GM23338 (cell line): ENCODE measurements at regions not wholly inside any gene's neighbourhood (a gene's known extent, or its start where the extent isn't known, plus 50 kb on each side); places are given as distances from the start of the nearest gene placed in this dataset.

Experiments
- ATAC-seq: fragments of 200-7000 bp; cut with Tn5 transposase; 3 replicates; pipeline ENCODE4 v1.9.1; 2020
- DNase-seq: peaks from one replicate; pipeline ENCODE4 v3.0.0-alpha.2; 2015; ENCODE audit warnings: low spot score
- H2AFZ ChIP-seq: fragments of 200-600 bp; sonication (generic); 2 replicates; pipeline ENCODE4 v1.8.0; 2016; ENCODE audit warnings: antibody characterized with exemption, mild to moderate bottlenecking, moderate library complexity
- H3F3A ChIP-seq: fragments of 200-600 bp; sonication (generic); replicated peaks from 2 replicates; pipeline ENCODE4 v1.8.0; 2017; ENCODE audit warnings: antibody characterized with exemption, mixed run types, low read depth
- H3K27ac ChIP-seq: fragments of 200-600 bp; sonication (generic); 2 replicates; pipeline ENCODE4 v1.6.1; 2016; ENCODE audit warnings: low read depth
- H3K27me3 ChIP-seq: fragments of 200-600 bp; sonication (generic); 2 replicates; pipeline ENCODE4 v1.8.0; 2016; ENCODE audit warnings: mild to moderate bottlenecking, mixed run types, moderate library complexity; ENCODE audit not compliant: insufficient read depth
- H3K36me3 ChIP-seq: fragments of 200-600 bp; sonication (generic); 2 replicates; pipeline ENCODE4 v1.8.0; 2016; ENCODE audit warnings: mild to moderate bottlenecking; ENCODE audit not compliant: insufficient read depth
- H3K4me1 ChIP-seq: fragments of 200-600 bp; sonication (generic); 2 replicates; pipeline ENCODE4 v1.8.0; 2016; ENCODE audit warnings: mild to moderate bottlenecking, moderate library complexity; ENCODE audit not compliant: insufficient read depth
- H3K4me2 ChIP-seq: fragments of 200-600 bp; sonication (generic); 2 replicates; pipeline ENCODE4 v1.7.1; 2017; ENCODE audit warnings: mixed run types
- H3K4me3 ChIP-seq: fragments of 200-600 bp; sonication (generic); 2 replicates; pipeline ENCODE4 v1.6.1; 2016; ENCODE audit warnings: mixed run types
- H3K79me2 ChIP-seq: fragments of 200-600 bp; sonication (generic); replicated peaks from 2 replicates; pipeline ENCODE4 v1.8.0; 2017; ENCODE audit warnings: mild to moderate bottlenecking; ENCODE audit not compliant: insufficient read depth
- H3K9me2 ChIP-seq: fragments of 200-600 bp; sonication (generic); 2 replicates; pipeline ENCODE4 v1.8.0; 2017; ENCODE audit not compliant: insufficient read depth
- H4K20me1 ChIP-seq: fragments of 200-600 bp; sonication (generic); replicated peaks from 2 replicates; pipeline ENCODE4 v1.8.0; 2017; ENCODE audit warnings: mild to moderate bottlenecking; ENCODE audit not compliant: insufficient read depth
- H3K27ac Mint-ChIP-seq: 2 replicates; pipeline ENCODE4 v1.8.0; 2020; ENCODE audit warnings: inconsistent platforms, mild to moderate bottlenecking, moderate library complexity, mixed read lengths
- H3K27me3 Mint-ChIP-seq: 3 replicates; pipeline ENCODE4 v1.8.0; 2022; ENCODE audit warnings: low read depth, mild to moderate bottlenecking, moderate library complexity, mixed read lengths, inconsistent platforms; ENCODE audit not compliant: insufficient read depth, poor library complexity
- H3K36me3 Mint-ChIP-seq: 3 replicates; pipeline ENCODE4 v1.8.0; 2021; ENCODE audit warnings: low read depth, mild to moderate bottlenecking, inconsistent platforms, moderate library complexity, mixed read lengths
- H3K4me1 Mint-ChIP-seq: 3 replicates; pipeline ENCODE4 v1.8.0; 2020; ENCODE audit warnings: mild to moderate bottlenecking, inconsistent platforms, mixed read lengths
- H3K4me3 Mint-ChIP-seq: 3 replicates; pipeline ENCODE4 v1.8.0; 2021; ENCODE audit warnings: moderate library complexity, mild to moderate bottlenecking, inconsistent platforms, mixed read lengths
- H3K9me3 Mint-ChIP-seq: 3 replicates; pipeline ENCODE4 v1.8.0; 2020; ENCODE audit warnings: moderate library complexity, mild to moderate bottlenecking, inconsistent platforms, mixed read lengths
- CREB1 ChIP-seq: fragments of 250-450 bp; sonication (Bioruptor Pico); IDR thresholded peaks from 2 replicates; pipeline ENCODE4 v1.5.0; 2020; ENCODE audit warnings: low read depth, mild to moderate bottlenecking, moderate library complexity
- CTCF ChIP-seq, 2 experiments: fragments of 200-600 bp in 1 of 2; sonication (generic) in 1 of 2; conservative IDR thresholded peaks; 2 replicates each; pipeline versions ENCODE4 v1.5.1 to v1.6.1; 2016 to 2017; ENCODE audit warnings: antibody characterized with exemption in 2 of 2, low read depth in 2 of 2, mild to moderate bottlenecking in 2 of 2, moderate library complexity in 1 of 2
- ETS1 ChIP-seq: IDR thresholded peaks from 2 replicates; pipeline ENCODE4 v1.6.1; 2016; ENCODE audit warnings: antibody characterized with exemption
- EZH2 ChIP-seq: fragments of 200-600 bp; sonication (generic); IDR thresholded peaks from one replicate; pipeline ENCODE4 v1.8.0; 2017; ENCODE audit warnings: antibody characterized with exemption, mild to moderate bottlenecking, low read depth; ENCODE audit not compliant: unreplicated experiment
- EZH2phosphoT487 ChIP-seq: fragments of 200-600 bp; sonication (generic); IDR thresholded peaks from one replicate; pipeline ENCODE4 v1.8.1; 2018; ENCODE audit warnings: antibody characterized with exemption; ENCODE audit not compliant: unreplicated experiment
- JUNB ChIP-seq: IDR thresholded peaks from one replicate; pipeline ENCODE4 v1.6.1; 2016; ENCODE audit warnings: antibody characterized with exemption; ENCODE audit not compliant: unreplicated experiment
- NANOG ChIP-seq: IDR thresholded peaks from 2 replicates; pipeline ENCODE4 v1.6.1; 2016; ENCODE audit warnings: antibody characterized with exemption, borderline replicate concordance
- POLR2AphosphoS5 ChIP-seq: IDR thresholded peaks from 2 replicates; pipeline ENCODE4 v1.6.1; 2016; ENCODE audit warnings: antibody characterized with exemption, low read depth
- REST ChIP-seq: IDR thresholded peaks from one replicate; pipeline ENCODE4 v1.6.1; 2018; ENCODE audit warnings: antibody characterized with exemption; ENCODE audit not compliant: unreplicated experiment
- STAT1 ChIP-seq: IDR thresholded peaks from one replicate; pipeline ENCODE4 v1.6.1; 2016; ENCODE audit warnings: antibody characterized with exemption; ENCODE audit not compliant: unreplicated experiment
- ZNF114 ChIP-seq: fragments of 250-450 bp; sonication (Bioruptor Pico); IDR thresholded peaks from 2 replicates; pipeline ENCODE4 v1.5.0; 2020; ENCODE audit warnings: mild to moderate bottlenecking, moderate library complexity
- ZNF331 ChIP-seq: fragments of 250-450 bp; sonication (Bioruptor Pico); IDR thresholded peaks from 2 replicates; pipeline ENCODE4 v1.5.0; 2020; ENCODE audit warnings: low read depth, mild to moderate bottlenecking, moderate library complexity
- TF ChIP-seq, protein P1 (sequence below): fragments of 250-450 bp; sonication (Bioruptor Pico); IDR thresholded peaks from 2 replicates; pipeline ENCODE4 v1.5.0; 2020; ENCODE audit warnings: mild to moderate bottlenecking, moderate library complexity

GRCh38 chr18:66724664-66725356, 120.9 kb upstream of the CDH19 start (continued):
- TF ChIP-seq NANOG, result no peak

DNA sequence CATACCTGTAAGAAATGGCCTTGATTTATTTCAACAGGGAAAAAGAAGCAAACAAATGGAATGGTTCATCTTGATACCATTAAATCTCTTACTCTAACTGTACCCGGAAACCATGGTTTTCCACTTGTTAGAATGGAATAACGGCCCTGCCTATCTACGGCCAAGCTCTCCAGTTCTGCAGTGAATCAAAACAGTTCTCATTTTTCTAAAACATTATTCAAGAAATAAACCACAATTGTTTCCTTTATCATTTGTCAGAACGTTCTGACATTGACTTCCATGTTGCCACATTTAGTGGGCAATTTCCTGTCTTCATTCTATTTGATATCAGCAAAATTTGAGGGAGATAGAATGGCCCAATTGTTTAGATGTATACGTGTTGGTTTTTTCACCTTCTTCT, 118.8 kb upstream of the CDH19 start:
- Histone ChIP-seq H3K36me3 (no peaks in the 10 kb centered on the region), H3F3A (no peaks in the 10 kb centered on the region), H3K9me2 (no peaks in the 10 kb centered on the region), H3K4me1 (no peaks in the 10 kb centered on the region), H3K27ac (no peak overlapping the region), H2AFZ (0 out of 2 replicates have a peak overlapping the region, but pooled peaks have one; percentile 2), H3K27me3 (no peaks in the 10 kb centered on the region), H3K79me2 (no peaks in the 10 kb centered on the region), H4K20me1 (no peaks in the 10 kb centered on the region), H3K4me2 (no peak overlapping the region), H3K4me3 (no peak overlapping the region)
- Mint-ChIP-seq H3K4me1 (no peaks in the 10 kb centered on the region), H3K4me3 (no peak overlapping the region), H3K27ac (no peak overlapping the region), H3K9me3 (peaks cover 3% of the 10 kb centered on the region; the same call in 1 of the 3 replicates), H3K36me3 (no peaks in the 10 kb centered on the region; the same call in 2 of the 3 replicates), H3K27me3 (no peaks in the 10 kb centered on the region)
- TF ChIP-seq, protein P1, sequence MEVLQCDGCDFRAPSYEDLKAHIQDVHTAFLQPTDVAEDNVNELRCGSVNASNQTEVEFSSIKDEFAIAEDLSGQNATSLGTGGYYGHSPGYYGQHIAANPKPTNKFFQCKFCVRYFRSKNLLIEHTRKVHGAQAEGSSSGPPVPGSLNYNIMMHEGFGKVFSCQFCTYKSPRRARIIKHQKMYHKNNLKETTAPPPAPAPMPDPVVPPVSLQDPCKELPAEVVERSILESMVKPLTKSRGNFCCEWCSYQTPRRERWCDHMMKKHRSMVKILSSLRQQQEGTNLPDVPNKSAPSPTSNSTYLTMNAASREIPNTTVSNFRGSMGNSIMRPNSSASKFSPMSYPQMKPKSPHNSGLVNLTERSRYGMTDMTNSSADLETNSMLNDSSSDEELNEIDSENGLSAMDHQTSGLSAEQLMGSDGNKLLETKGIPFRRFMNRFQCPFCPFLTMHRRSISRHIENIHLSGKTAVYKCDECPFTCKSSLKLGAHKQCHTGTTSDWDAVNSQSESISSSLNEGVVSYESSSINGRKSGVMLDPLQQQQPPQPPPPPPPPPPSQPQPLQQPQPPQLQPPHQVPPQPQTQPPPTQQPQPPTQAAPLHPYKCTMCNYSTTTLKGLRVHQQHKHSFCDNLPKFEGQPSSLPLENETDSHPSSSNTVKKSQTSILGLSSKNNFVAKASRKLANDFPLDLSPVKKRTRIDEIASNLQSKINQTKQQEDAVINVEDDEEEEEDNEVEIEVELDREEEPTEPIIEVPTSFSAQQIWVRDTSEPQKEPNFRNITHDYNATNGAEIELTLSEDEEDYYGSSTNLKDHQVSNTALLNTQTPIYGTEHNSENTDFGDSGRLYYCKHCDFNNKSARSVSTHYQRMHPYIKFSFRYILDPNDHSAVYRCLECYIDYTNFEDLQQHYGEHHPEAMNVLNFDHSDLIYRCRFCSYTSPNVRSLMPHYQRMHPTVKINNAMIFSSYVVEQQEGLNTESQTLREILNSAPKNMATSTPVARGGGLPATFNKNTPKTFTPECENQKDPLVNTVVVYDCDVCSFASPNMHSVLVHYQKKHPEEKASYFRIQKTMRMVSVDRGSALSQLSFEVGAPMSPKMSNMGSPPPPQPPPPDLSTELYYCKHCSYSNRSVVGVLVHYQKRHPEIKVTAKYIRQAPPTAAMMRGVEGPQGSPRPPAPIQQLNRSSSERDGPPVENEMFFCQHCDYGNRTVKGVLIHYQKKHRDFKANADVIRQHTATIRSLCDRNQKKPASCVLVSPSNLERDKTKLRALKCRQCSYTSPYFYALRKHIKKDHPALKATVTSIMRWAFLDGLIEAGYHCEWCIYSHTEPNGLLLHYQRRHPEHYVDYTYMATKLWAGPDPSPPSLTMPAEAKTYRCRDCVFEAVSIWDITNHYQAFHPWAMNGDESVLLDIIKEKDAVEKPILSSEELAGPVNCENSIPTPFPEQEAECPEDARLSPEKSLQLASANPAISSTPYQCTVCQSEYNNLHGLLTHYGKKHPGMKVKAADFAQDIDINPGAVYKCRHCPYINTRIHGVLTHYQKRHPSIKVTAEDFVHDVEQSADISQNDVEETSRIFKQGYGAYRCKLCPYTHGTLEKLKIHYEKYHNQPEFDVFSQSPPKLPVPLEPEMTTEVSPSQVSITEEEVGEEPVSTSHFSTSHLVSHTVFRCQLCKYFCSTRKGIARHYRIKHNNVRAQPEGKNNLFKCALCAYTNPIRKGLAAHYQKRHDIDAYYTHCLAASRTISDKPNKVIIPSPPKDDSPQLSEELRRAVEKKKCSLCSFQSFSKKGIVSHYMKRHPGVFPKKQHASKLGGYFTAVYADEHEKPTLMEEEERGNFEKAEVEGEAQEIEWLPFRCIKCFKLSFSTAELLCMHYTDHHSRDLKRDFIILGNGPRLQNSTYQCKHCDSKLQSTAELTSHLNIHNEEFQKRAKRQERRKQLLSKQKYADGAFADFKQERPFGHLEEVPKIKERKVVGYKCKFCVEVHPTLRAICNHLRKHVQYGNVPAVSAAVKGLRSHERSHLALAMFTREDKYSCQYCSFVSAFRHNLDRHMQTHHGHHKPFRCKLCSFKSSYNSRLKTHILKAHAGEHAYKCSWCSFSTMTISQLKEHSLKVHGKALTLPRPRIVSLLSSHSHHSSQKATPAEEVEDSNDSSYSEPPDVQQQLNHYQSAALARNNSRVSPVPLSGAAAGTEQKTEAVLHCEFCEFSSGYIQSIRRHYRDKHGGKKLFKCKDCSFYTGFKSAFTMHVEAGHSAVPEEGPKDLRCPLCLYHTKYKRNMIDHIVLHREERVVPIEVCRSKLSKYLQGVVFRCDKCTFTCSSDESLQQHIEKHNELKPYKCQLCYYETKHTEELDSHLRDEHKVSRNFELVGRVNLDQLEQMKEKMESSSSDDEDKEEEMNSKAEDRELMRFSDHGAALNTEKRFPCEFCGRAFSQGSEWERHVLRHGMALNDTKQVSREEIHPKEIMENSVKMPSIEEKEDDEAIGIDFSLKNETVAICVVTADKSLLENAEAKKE (CRISPR knock-in tag), result no peak
- TF ChIP-seq CREB1 (CRISPR knock-in tag) (no peak), EZH2phosphoT487 (no peak), NANOG (no peak), STAT1 (no peak), ZNF331 (no peak), EZH2 (no peak), ETS1 (no peak), POLR2AphosphoS5 (no peak), CTCF (conservative IDR thresholded peaks at IDR 0.05; ENCODE audit: low read depth in 2 of 2) (no peak), REST (no peak), ZNF114 (CRISPR knock-in tag) (no peak), JUNB (no peak)
- no peak for DNase-seq
- ATAC-seq, result no peak
